ENCODE measurements at regions not wholly inside any gene's neighbourhood (a gene's known extent, or its start where the extent isn't known, plus 50 kb on each side); places are given as distances from the start of the nearest gene placed in this dataset.

GRCh38 chr4:184536881-184537248 is 62.5 kb upstream of the IRF2 start:
- TF ChIP-seq ZBTB33 (IDR thresholded peaks at IDR 0.05) (no peak), ATF3 (IDR thresholded peaks at IDR 0.05) (no peak), EGR1 (IDR thresholded peaks at IDR 0.05; ENCODE audit: low read depth in 2 of 2) (no peak), SP1 (IDR thresholded peaks at IDR 0.05) (no peak), MAX (IDR thresholded peaks at IDR 0.05) (no peak), JUND (IDR thresholded peaks at IDR 0.05) (no peak), YY1 (IDR thresholded peaks at IDR 0.05) (no peak), REST (IDR thresholded peaks at IDR 0.05) (no peak), RXRA (IDR thresholded peaks at IDR 0.05) (no peak), TAF1 (conservative IDR thresholded peaks at IDR 0.05) (no peak), FOXA1 (IDR thresholded peaks at IDR 0.05) (no peak), NR2F2 (IDR thresholded peaks at IDR 0.05) (no peak), HNF4G (IDR thresholded peaks at IDR 0.05) (no peak), HNF4A (conservative IDR thresholded peaks at IDR 0.05) (no peak)
- Histone ChIP-seq H3K36me3 (ENCODE audit: control insufficient read depth in 4 of 4, insufficient read depth in 3 of 4, low read depth in 1 of 4, low read length in 3 of 4) (peaks cover 0 to 2% (median 0%) of the 10 kb centered on the region in 4 donors), H3K27me3 (ENCODE audit: control insufficient read depth in 4 of 4, insufficient read depth in 4 of 4, low read length in 3 of 4) (no peaks in the 10 kb centered on the region), H3K27ac (ENCODE audit: low read depth in 1 of 2, low read length in 2 of 2) (peak overlapping the region; percentile 88 to 98), H3K4me3 (ENCODE audit: low read depth in 1 of 3, low read length in 3 of 3) (peak overlapping the region; percentile 74 to 96 (median 86)), H3K4me1 (ENCODE audit: control insufficient read depth in 4 of 4, insufficient read depth in 4 of 4, low read length in 3 of 4) (peaks cover 0 to 32% (median 5%) of the 10 kb centered on the region in 4 donors), H3K9ac (ENCODE audit: low read depth in 1 of 2, low read length in 2 of 2) (peak overlapping the region; percentile 95 to 99), H3K9me3 (ENCODE audit: control insufficient read depth in 4 of 4, low read length in 3 of 4) (no peaks in the 10 kb centered on the region)
- no peak for DNase-seq (ENCODE audit: low spot score)
- 6% methylated on average over 5 of the region's 5 CpGs for WGBS

- peak overlapping the region; percentile 95 to 99 for H3K9ac ChIP-seq (ENCODE audit: low read depth in 1 of 2, low read length in 2 of 2)
- no peaks in the 10 kb centered on the region for H3K27me3 ChIP-seq (ENCODE audit: control insufficient read depth in 4 of 4, insufficient read depth in 4 of 4, low read length in 3 of 4)
- TF ChIP-seq TAF1 (conservative IDR thresholded peaks at IDR 0.05) (no peak), RAD21 (IDR thresholded peaks at IDR 0.05) (peak in 1 of 2 donors; percentile 18)
- no peaks in the 10 kb centered on the region for H3K9me3 ChIP-seq (ENCODE audit: control insufficient read depth in 4 of 4, low read length in 3 of 4)
- WGBS = 57% methylated on average over 10 of the region's 10 CpGs
- peaks cover 0 to 2% (median 0%) of the 10 kb centered on the region in 4 donors for H3K36me3 ChIP-seq (ENCODE audit: control insufficient read depth in 4 of 4, insufficient read depth in 3 of 4, low read depth in 1 of 4, low read length in 3 of 4)
- H3K4me1 ChIP-seq (ENCODE audit: control insufficient read depth in 4 of 4, insufficient read depth in 4 of 4, low read length in 3 of 4) = peaks cover 0 to 32% (median 5%) of the 10 kb centered on the region in 4 donors
- DNase-seq (ENCODE audit: low spot score) = no peak
- H3K27ac ChIP-seq (ENCODE audit: low read depth in 1 of 2, low read length in 2 of 2) = peak overlapping the region; percentile 88 to 98
- H3K4me3 ChIP-seq (ENCODE audit: low read depth in 1 of 3, low read length in 3 of 3) = peak overlapping the region; percentile 74 to 96 (median 86)
Measured at GRCh38 chr4:184536065-184536880, 61.9 kb upstream of the IRF2 start.

All from liver (tissue), 7 donors.